HepG2 (cell line): ENCODE measurements at regions not wholly inside any gene's neighbourhood (a gene's known extent, or its start where the extent isn't known, plus 50 kb on each side); places are given as distances from the start of the nearest gene placed in this dataset.

Experiments
- NKX3-1 ChIP-seq: sonication (generic); formaldehyde crosslinking; IDR thresholded peaks from 2 replicates; pipeline ENCODE4 v1.5.0; 2020; ENCODE audit warnings: missing genetic modification reagents
- NR2C2 ChIP-seq: sonication (generic); formaldehyde crosslinking; IDR thresholded peaks from 2 replicates; pipeline ENCODE4 v1.4.0; 2020; ENCODE audit warnings: missing genetic modification reagents, mild to moderate bottlenecking, moderate library complexity, borderline replicate concordance
- REXO4 ChIP-seq: sonication (generic); formaldehyde crosslinking; IDR thresholded peaks from 2 replicates; pipeline ENCODE4 v1.8.0; 2022; ENCODE audit warnings: missing genetic modification reagents, mild to moderate bottlenecking, borderline replicate concordance
- ZBTB1 ChIP-seq: sonication (generic); formaldehyde crosslinking; IDR thresholded peaks from 2 replicates; pipeline ENCODE4 v1.4.0; 2020; ENCODE audit warnings: missing genetic modification reagents, borderline replicate concordance
- ZBTB40 ChIP-seq, 2 experiments: fragments of 450-650 bp in 1 of 2; sonication (generic) in 1 of 2; formaldehyde crosslinking in 1 of 2; IDR thresholded peaks; 2 replicates each; pipeline versions ENCODE4 v1.6.1 to v1.8.0; 2016 to 2022; ENCODE audit warnings: antibody characterized with exemption in 1 of 2, mild to moderate bottlenecking in 1 of 2, missing genetic modification reagents in 1 of 2
- ZGPAT ChIP-seq: IDR thresholded peaks from 2 replicates; pipeline ENCODE4 v1.6.1; 2016; ENCODE audit warnings: mild to moderate bottlenecking
- ZNF746 ChIP-seq: sonication (generic); formaldehyde crosslinking; IDR thresholded peaks from 2 replicates; pipeline ENCODE4 v1.8.0; 2022; ENCODE audit warnings: mild to moderate bottlenecking, missing genetic modification reagents
- ZNF878 ChIP-seq: sonication (generic); formaldehyde crosslinking; IDR thresholded peaks from 2 replicates; pipeline ENCODE4 v1.8.1; 2023; ENCODE audit warnings: mild to moderate bottlenecking, missing genetic modification reagents, moderate library complexity

GRCh38 chr10:53699684-53700083 lies 927.1 kb upstream of the MBL2 start (continued):
- TF ChIP-seq ZBTB40 (IDR thresholded peaks at IDR 0.05) (no peak), ZBTB40 (CRISPR knock-in tag; IDR thresholded peaks at IDR 0.05) (no peak), ZNF746 (CRISPR knock-in tag) (no peak), ZGPAT (CRISPR knock-in tag) (no peak), NKX3-1 (CRISPR knock-in tag) (no peak), ZBTB1 (no peak), ZNF878 (CRISPR knock-in tag) (no peak), REXO4 (no peak), NR2C2 (CRISPR knock-in tag) (no peak)
